HepG2 (cell line): ENCODE measurements at regions not wholly inside any gene's neighbourhood (a gene's known extent, or its start where the extent isn't known, plus 50 kb on each side); places are given as distances from the start of the nearest gene placed in this dataset.
A peak's percentile ranks its signal among the peaks of the same experiment; 100 is the strongest.

Experiments used
- ADNP ChIP-seq: sonication (generic); formaldehyde crosslinking; IDR thresholded peaks from 2 replicates; pipeline ENCODE4 v1.4.0; 2020; ENCODE audit warnings: missing genetic modification reagents
- IRX3 ChIP-seq: sonication (generic); formaldehyde crosslinking; IDR thresholded peaks from 2 replicates; pipeline ENCODE4 v1.8.1; 2023; ENCODE audit warnings: mild to moderate bottlenecking, low read depth, missing genetic modification reagents, borderline replicate concordance
- NR1H2 ChIP-seq: sonication (generic); formaldehyde crosslinking; IDR thresholded peaks from 2 replicates; pipeline ENCODE4 v1.8.1; 2022; ENCODE audit warnings: low read depth, missing genetic modification reagents, borderline replicate concordance
- SALL1 ChIP-seq: sonication (generic); formaldehyde crosslinking; IDR thresholded peaks from 2 replicates; pipeline ENCODE4 v1.8.0; 2022; ENCODE audit warnings: mild to moderate bottlenecking, missing genetic modification reagents
- TF ChIP-seq, protein P1 (sequence below): sonication (generic); formaldehyde crosslinking; IDR thresholded peaks from 2 replicates; pipeline ENCODE4 v1.4.0; 2020; ENCODE audit warnings: missing genetic modification reagents, borderline replicate concordance
- TF ChIP-seq, protein P2 (sequence below): IDR thresholded peaks from 2 replicates; pipeline ENCODE4 v1.6.1; 2016; ENCODE audit warnings: low read depth, borderline replicate concordance
- TF ChIP-seq, protein P3 (sequence below): sonication (generic); formaldehyde crosslinking; IDR thresholded peaks from 2 replicates; pipeline ENCODE4 v1.5.0; 2020; ENCODE audit warnings: mild to moderate bottlenecking, missing genetic modification reagents, moderate library complexity
- TF ChIP-seq, protein P4 (sequence below): sonication (generic); formaldehyde crosslinking; IDR thresholded peaks from 2 replicates; pipeline ENCODE4 v1.4.0; 2020; ENCODE audit warnings: missing genetic modification reagents
- TF ChIP-seq, protein P5 (sequence below): sonication (generic); formaldehyde crosslinking; IDR thresholded peaks from 2 replicates; pipeline ENCODE4 v1.9.0; 2021; ENCODE audit warnings: missing genetic modification reagents, borderline replicate concordance
- TF ChIP-seq, protein P6 (sequence below), 2 experiments: sonication (generic) in 1 of 2; formaldehyde crosslinking in 1 of 2; IDR thresholded peaks; 2 replicates each; pipeline versions ENCODE4 v1.4.0 to v1.6.1; 2018 to 2020; ENCODE audit warnings: missing genetic modification reagents in 2 of 2, borderline replicate concordance in 1 of 2, low read depth in 1 of 2, mild to moderate bottlenecking in 1 of 2, missing biosample characterization in 1 of 2
- TF ChIP-seq, protein P7 (sequence below), 2 experiments: fragments of 450-650 bp in 1 of 2; sonication (generic) in 1 of 2; formaldehyde crosslinking; IDR thresholded peaks; 2 replicates each; pipeline versions ENCODE4 v1.5.0 to v1.8.0; 2020 to 2022; ENCODE audit warnings: mild to moderate bottlenecking in 1 of 2, missing genetic modification reagents in 1 of 2

DNA sequence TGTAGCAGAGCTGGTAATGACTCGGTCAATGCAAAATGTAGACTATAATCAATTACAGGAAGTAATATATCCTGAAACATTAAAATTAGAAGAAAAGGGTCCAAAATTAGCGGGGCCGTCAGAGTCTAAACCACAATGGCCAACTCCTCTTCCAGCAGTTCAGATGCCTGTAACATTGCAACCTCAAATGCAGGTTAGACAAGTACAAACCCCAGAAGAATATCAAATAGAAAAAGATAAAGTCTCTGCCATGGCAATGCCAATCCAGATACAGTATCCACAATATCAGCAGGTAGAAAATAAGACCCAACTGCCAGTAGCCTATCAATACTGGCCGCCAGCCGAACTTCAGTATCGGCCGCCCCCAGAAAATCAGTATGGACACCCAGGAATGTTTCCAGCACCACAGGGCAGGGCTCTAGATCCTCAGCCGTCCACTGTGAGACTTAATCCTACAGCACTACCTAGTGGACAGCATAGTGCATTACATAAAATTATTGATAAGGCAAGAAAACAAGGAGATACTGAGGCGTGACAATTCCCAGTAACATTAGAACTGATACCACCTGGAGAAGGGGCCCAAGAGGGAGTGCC, 158.4 kb downstream of the GPX5 start (continued):
- TF ChIP-seq, protein P1, sequence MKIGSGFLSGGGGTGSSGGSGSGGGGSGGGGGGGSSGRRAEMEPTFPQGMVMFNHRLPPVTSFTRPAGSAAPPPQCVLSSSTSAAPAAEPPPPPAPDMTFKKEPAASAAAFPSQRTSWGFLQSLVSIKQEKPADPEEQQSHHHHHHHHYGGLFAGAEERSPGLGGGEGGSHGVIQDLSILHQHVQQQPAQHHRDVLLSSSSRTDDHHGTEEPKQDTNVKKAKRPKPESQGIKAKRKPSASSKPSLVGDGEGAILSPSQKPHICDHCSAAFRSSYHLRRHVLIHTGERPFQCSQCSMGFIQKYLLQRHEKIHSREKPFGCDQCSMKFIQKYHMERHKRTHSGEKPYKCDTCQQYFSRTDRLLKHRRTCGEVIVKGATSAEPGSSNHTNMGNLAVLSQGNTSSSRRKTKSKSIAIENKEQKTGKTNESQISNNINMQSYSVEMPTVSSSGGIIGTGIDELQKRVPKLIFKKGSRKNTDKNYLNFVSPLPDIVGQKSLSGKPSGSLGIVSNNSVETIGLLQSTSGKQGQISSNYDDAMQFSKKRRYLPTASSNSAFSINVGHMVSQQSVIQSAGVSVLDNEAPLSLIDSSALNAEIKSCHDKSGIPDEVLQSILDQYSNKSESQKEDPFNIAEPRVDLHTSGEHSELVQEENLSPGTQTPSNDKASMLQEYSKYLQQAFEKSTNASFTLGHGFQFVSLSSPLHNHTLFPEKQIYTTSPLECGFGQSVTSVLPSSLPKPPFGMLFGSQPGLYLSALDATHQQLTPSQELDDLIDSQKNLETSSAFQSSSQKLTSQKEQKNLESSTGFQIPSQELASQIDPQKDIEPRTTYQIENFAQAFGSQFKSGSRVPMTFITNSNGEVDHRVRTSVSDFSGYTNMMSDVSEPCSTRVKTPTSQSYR (CRISPR knock-in tag), result no peak
- TF ChIP-seq, protein P2, sequence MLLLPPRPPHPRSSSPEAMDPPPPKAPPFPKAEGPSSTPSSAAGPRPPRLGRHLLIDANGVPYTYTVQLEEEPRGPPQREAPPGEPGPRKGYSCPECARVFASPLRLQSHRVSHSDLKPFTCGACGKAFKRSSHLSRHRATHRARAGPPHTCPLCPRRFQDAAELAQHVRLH (CRISPR knock-in tag), result no peak
- TF ChIP-seq, protein P3, sequence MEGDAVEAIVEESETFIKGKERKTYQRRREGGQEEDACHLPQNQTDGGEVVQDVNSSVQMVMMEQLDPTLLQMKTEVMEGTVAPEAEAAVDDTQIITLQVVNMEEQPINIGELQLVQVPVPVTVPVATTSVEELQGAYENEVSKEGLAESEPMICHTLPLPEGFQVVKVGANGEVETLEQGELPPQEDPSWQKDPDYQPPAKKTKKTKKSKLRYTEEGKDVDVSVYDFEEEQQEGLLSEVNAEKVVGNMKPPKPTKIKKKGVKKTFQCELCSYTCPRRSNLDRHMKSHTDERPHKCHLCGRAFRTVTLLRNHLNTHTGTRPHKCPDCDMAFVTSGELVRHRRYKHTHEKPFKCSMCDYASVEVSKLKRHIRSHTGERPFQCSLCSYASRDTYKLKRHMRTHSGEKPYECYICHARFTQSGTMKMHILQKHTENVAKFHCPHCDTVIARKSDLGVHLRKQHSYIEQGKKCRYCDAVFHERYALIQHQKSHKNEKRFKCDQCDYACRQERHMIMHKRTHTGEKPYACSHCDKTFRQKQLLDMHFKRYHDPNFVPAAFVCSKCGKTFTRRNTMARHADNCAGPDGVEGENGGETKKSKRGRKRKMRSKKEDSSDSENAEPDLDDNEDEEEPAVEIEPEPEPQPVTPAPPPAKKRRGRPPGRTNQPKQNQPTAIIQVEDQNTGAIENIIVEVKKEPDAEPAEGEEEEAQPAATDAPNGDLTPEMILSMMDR (CRISPR knock-in tag), result peak; percentile 91
- TF ChIP-seq, protein P4, sequence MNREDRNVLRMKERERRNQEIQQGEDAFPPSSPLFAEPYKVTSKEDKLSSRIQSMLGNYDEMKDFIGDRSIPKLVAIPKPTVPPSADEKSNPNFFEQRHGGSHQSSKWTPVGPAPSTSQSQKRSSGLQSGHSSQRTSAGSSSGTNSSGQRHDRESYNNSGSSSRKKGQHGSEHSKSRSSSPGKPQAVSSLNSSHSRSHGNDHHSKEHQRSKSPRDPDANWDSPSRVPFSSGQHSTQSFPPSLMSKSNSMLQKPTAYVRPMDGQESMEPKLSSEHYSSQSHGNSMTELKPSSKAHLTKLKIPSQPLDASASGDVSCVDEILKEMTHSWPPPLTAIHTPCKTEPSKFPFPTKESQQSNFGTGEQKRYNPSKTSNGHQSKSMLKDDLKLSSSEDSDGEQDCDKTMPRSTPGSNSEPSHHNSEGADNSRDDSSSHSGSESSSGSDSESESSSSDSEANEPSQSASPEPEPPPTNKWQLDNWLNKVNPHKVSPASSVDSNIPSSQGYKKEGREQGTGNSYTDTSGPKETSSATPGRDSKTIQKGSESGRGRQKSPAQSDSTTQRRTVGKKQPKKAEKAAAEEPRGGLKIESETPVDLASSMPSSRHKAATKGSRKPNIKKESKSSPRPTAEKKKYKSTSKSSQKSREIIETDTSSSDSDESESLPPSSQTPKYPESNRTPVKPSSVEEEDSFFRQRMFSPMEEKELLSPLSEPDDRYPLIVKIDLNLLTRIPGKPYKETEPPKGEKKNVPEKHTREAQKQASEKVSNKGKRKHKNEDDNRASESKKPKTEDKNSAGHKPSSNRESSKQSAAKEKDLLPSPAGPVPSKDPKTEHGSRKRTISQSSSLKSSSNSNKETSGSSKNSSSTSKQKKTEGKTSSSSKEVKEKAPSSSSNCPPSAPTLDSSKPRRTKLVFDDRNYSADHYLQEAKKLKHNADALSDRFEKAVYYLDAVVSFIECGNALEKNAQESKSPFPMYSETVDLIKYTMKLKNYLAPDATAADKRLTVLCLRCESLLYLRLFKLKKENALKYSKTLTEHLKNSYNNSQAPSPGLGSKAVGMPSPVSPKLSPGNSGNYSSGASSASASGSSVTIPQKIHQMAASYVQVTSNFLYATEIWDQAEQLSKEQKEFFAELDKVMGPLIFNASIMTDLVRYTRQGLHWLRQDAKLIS, result no peak
- TF ChIP-seq ADNP, result 0 out of 2 replicates have a peak, but pooled peaks have one; percentile 18
- TF ChIP-seq, protein P5, sequence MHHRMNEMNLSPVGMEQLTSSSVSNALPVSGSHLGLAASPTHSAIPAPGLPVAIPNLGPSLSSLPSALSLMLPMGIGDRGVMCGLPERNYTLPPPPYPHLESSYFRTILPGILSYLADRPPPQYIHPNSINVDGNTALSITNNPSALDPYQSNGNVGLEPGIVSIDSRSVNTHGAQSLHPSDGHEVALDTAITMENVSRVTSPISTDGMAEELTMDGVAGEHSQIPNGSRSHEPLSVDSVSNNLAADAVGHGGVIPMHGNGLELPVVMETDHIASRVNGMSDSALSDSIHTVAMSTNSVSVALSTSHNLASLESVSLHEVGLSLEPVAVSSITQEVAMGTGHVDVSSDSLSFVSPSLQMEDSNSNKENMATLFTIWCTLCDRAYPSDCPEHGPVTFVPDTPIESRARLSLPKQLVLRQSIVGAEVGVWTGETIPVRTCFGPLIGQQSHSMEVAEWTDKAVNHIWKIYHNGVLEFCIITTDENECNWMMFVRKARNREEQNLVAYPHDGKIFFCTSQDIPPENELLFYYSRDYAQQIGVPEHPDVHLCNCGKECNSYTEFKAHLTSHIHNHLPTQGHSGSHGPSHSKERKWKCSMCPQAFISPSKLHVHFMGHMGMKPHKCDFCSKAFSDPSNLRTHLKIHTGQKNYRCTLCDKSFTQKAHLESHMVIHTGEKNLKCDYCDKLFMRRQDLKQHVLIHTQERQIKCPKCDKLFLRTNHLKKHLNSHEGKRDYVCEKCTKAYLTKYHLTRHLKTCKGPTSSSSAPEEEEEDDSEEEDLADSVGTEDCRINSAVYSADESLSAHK (CRISPR knock-in tag), result no peak
- no peak for TF ChIP-seq IRX3 (CRISPR knock-in tag)
- TF ChIP-seq, protein P6, sequence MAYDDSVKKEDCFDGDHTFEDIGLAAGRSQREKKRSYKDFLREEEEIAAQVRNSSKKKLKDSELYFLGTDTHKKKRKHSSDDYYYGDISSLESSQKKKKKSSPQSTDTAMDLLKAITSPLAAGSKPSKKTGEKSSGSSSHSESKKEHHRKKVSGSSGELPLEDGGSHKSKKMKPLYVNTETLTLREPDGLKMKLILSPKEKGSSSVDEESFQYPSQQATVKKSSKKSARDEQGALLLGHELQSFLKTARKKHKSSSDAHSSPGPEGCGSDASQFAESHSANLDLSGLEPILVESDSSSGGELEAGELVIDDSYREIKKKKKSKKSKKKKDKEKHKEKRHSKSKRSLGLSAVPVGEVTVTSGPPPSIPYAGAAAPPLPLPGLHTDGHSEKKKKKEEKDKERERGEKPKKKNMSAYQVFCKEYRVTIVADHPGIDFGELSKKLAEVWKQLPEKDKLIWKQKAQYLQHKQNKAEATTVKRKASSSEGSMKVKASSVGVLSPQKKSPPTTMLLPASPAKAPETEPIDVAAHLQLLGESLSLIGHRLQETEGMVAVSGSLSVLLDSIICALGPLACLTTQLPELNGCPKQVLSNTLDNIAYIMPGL (CRISPR knock-in tag; IDR thresholded peaks at IDR 0.05; ENCODE audit: borderline replicate concordance in 1 of 2, low read depth in 1 of 2), result peak; percentile 58 to 76; a peak in 2 of 4 replicates
- 0 out of 2 replicates have a peak, but pooled peaks have one; percentile 18 for TF ChIP-seq SALL1 (CRISPR knock-in tag)
- no peak for TF ChIP-seq NR1H2 (CRISPR knock-in tag)
- TF ChIP-seq, protein P7, sequence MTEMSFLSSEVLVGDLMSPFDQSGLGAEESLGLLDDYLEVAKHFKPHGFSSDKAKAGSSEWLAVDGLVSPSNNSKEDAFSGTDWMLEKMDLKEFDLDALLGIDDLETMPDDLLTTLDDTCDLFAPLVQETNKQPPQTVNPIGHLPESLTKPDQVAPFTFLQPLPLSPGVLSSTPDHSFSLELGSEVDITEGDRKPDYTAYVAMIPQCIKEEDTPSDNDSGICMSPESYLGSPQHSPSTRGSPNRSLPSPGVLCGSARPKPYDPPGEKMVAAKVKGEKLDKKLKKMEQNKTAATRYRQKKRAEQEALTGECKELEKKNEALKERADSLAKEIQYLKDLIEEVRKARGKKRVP (CRISPR knock-in tag; IDR thresholded peaks at IDR 0.05), result no peak
